GM19395 (cell line): ENCODE measurements at regions not wholly inside any gene's neighbourhood (a gene's known extent, or its start where the extent isn't known, plus 50 kb on each side); places are given as distances from the start of the nearest gene placed in this dataset.
"Not testable (repeated sequence)": the region's sequence is repeated elsewhere in the genome, so short reads cannot be mapped to it uniquely, and the experiment has no call there.

ENCODE experiments used
- ATAC-seq: cut with Tn5 transposase; IDR thresholded peaks from one replicate; pipeline ENCODE4 v1.9.1; 2021; ENCODE audit warnings: mild to moderate bottlenecking, moderate library complexity; ENCODE audit not compliant: unreplicated experiment

- not testable (repeated sequence) for ATAC-seq
Measured at GRCh38 chr16:88263681-88264287, 119.0 kb upstream of the ZNF469 start.

- ATAC-seq: peak; percentile 77
Measured at GRCh38 chr16:88264641-88265285, 118.0 kb upstream of the ZNF469 start.

GRCh38 chr16:88265286-88265938 lies 117.3 kb upstream of the ZNF469 start:
- not testable (repeated sequence) for ATAC-seq

- not testable (repeated sequence) for ATAC-seq
Measured at GRCh38 chr16:88266036-88266435, 116.7 kb upstream of the ZNF469 start.

GRCh38 chr16:88266935-88267551 lies 115.7 kb upstream of the ZNF469 start:
- ATAC-seq: not testable (repeated sequence)

- ATAC-seq: not testable (repeated sequence)
Measured at GRCh38 chr16:88268186-88268970, 114.4 kb upstream of the ZNF469 start.

GRCh38 chr16:88270171-88270790 lies 112.5 kb upstream of the ZNF469 start:
- ATAC-seq: not testable (repeated sequence)

GRCh38 chr16:88271296-88271695 lies 111.5 kb upstream of the ZNF469 start:
- ATAC-seq: not testable (repeated sequence)

GRCh38 chr16:88271776-88272175 lies 111.0 kb upstream of the ZNF469 start:
- not testable (repeated sequence) for ATAC-seq

- not testable (repeated sequence) for ATAC-seq
Measured at GRCh38 chr16:88272437-88272836, 110.3 kb upstream of the ZNF469 start.

GRCh38 chr16:88274126-88274750 lies 108.5 kb upstream of the ZNF469 start:
- not testable (repeated sequence) for ATAC-seq

- no peak for ATAC-seq
Measured at GRCh38 chr16:88274847-88275246, 107.9 kb upstream of the ZNF469 start.

GRCh38 chr16:88275336-88276122 lies 107.2 kb upstream of the ZNF469 start:
- not testable (repeated sequence) for ATAC-seq

GRCh38 chr16:88276123-88276588 lies 106.6 kb upstream of the ZNF469 start:
- ATAC-seq: not testable (repeated sequence)

GRCh38 chr16:88276591-88276990 lies 106.2 kb upstream of the ZNF469 start:
- ATAC-seq: no peak

- ATAC-seq: no peak
Measured at GRCh38 chr16:88279998-88280397, 102.8 kb upstream of the ZNF469 start.

- no peak for ATAC-seq
Measured at GRCh38 chr16:88281858-88282563, 100.7 kb upstream of the ZNF469 start.
